ENCODE measurements at regions not wholly inside any gene's neighbourhood (a gene's known extent, or its start where the extent isn't known, plus 50 kb on each side); places are given as distances from the start of the nearest gene placed in this dataset.
"Not testable (repeated sequence)": the region's sequence is repeated elsewhere in the genome, so short reads cannot be mapped to it uniquely, and the experiment has no call there.

DNA sequence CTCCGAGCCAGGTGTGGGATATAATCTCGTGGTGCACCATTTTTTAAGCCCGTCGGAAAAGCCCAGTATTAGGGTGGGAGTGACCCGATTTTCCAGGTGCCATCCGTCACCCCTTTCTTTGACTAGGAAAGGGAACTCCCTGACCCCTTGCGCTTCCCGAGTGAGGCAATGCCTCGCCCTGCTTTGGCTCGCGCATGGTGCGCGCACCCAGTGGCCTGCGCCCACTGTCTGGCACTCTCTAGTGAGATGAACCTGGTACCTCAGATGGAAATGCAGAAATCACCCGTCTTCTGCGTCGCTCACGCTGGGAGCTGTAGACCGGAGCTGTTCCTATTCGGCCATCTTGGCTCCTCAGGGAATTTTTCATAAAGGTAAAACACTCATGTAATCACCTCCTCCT is 63.9 kb downstream of the RWDD3 start:
- intact Hi-C loops (cut with DNase I); DNase-seq (ENCODE audit: low spot score); ATAC-seq: not testable (repeated sequence)

DNA sequence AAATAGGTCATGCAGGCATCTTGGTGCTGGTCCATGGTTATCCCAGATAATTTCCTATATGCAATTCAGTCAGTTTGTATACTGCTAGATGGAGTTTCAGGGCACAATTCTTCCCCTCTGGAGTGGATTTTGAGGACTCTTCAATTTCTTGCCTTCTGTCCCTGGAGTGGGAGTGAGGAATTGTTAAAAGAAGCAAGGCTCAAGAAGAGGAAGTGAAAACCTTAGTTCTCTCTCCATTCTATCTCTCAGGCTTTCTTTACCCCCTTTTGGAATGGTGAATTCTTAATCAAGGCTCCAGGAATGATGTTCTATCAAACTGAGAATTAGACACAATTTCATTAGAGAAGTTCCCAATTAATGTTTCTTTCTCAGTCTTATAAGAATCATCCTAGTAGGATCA is 67.1 kb downstream of the RWDD3 start:
- intact Hi-C loops (cut with DNase I), result no loop called here
- ATAC-seq (no peak), DNase-seq (ENCODE audit: low spot score) (no peak)

- ATAC-seq (no peak), DNase-seq (ENCODE audit: low spot score) (no peak)
- intact Hi-C loops (cut with DNase I), result no loop called here
These were observed 67.6 kb downstream of the RWDD3 start for GRCh38 chr1:95301614-95302013.

DNA sequence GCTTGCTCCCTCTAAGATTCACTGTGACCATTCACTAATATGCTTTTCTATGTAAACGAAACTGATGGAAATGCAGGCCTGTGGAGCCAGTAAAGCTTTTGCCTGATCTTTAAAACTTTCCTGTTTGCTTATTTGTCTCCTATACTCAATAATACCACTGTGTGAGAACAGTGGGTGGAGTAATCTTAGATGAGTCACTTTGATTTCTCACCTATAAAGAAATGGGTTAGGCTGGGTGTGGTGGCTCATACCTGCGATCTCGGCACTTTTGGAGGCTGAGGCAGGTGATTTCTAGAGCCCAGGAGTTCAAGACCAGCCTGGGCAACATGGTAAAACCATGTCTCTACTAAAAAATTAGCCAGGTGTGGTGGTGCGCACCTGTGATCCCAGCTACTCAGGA is 70.8 kb downstream of the RWDD3 start:
- intact Hi-C loops (cut with DNase I), result no loop called here
- DNase-seq (ENCODE audit: low spot score) (no peak), ATAC-seq (no peak)

DNA sequence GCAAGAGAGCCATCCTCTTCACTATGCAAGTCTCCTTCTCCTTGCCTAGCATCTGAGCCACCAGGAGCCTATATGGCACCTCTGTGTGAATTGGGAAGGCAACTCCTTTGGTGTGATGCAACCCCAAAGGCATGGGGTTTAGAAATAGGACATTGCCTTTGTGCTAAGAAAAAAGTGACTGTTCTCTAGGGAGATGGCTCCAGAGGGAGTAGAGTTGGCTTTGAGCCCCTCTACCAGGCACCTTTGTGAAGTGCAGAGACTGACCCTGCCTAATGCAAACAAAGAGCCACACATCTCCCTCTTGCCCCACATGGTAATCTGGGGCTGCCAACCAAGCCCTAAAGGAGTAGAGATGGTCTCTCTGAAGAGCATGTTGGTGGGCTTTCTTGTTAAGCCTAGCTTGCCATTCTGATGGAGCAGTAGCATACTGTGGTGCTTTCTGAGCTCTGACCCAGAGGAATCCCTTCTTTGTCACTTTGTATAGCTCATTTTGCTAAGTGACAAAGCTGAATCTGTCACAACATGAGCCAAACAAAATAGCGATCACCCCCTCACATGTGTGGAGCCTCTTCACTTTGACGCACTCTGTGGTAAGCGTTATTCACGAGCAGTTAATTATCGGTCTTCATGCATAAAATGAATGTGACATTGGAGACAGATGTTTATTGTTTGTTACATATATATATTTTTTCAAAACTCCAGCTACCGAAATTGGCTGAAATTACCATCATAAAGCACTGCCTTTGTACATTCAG is 74.4 kb downstream of the RWDD3 start:
- DNase-seq (ENCODE audit: low spot score), result no peak
- ATAC-seq, result no peak
- intact Hi-C loops (cut with DNase I), result no loop called here

- DNase-seq (ENCODE audit: low spot score) (no peak), ATAC-seq (peak; percentile 51)
- intact Hi-C loops (cut with DNase I), result no loop called here
These were observed 75.0 kb downstream of the RWDD3 start for GRCh38 chr1:95309031-95309471.

DNA sequence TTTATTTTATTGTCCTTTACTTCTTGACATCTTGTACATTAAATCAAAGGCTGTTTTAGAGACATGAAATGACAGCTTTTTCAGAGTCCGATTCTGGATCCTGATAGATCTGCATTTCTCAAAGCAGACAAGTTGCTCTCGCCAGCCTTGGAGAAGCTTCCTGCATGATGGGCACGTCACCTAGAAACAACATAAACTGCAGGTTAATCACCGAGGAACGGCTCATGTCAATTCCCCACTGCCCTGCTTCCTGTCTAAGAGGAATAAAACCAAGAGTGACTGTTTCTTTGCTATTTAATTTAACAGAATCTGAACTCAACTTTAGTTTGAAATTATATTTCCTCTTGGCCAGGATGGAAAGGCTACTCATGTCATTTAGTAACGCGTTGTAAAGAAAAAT is 77.0 kb downstream of the RWDD3 start:
- ATAC-seq, result no peak
- intact Hi-C loops (cut with DNase I), result no loop called here
- DNase-seq (ENCODE audit: low spot score), result no peak

DNA sequence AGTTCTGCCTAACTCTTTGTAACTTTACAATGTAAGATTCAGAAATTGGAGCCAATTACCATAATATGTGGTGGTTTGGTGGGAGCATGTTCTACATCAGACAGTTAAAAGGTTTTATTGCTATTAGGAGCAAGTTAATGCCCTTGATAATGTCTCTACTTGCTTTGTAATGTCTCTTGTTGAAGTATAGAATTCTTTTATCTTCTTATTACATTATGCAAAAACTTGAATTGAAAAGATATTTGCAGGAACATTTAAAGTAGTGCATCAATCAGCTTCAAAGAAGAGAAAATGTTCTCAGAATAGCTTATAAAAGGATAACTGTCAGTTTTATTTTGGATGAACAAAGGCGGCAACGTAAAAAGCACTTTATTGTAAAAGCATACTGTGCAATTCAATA is 77.8 kb downstream of the RWDD3 start:
- no peak for ATAC-seq
- no peak for DNase-seq (ENCODE audit: low spot score)
- intact Hi-C loops (cut with DNase I), result no loop called here

DNA sequence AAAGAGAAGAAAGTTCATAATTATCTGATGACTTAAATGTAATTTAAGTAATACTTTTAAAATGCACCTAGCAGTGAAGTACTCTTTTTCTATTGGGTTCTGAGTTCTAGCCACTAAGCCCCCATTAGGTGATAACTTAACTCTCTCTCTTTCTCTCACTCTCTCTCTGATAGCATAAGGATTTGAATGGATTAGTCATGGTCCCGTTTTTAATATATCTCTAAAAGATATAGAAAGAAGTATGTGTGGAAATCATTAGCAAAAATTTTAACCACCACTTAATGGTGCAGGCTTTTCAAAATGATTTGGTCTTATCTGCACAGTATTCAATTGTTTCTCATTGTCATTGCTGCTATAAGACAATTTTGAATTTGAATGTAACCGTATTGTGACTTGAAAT is 78.2 kb downstream of the RWDD3 start:
- intact Hi-C loops (cut with DNase I), result no loop called here
- DNase-seq (ENCODE audit: low spot score) (no peak), ATAC-seq (no peak)

DNA sequence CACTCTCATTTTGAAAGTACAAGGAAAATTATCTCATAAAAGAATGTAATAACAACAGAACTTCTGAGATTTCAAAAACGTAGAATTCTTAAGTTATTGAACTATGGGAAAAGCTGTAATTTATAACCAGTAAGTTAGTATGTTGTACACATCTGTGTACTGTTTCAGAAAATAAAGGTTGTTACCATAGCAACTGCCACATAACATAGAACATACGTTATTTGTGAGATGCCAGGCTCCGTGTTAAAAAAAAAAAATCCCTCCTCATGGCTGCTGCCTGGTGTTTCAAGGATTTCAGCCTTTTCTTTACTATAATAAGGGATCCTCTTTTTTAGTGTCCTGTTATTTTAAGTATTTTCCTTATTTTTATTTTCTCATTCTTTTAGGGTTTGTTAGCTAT is 79.5 kb downstream of the RWDD3 start:
- DNase-seq (ENCODE audit: low spot score) (no peak), ATAC-seq (no peak)
- intact Hi-C loops (cut with DNase I), result no loop called here

DNA sequence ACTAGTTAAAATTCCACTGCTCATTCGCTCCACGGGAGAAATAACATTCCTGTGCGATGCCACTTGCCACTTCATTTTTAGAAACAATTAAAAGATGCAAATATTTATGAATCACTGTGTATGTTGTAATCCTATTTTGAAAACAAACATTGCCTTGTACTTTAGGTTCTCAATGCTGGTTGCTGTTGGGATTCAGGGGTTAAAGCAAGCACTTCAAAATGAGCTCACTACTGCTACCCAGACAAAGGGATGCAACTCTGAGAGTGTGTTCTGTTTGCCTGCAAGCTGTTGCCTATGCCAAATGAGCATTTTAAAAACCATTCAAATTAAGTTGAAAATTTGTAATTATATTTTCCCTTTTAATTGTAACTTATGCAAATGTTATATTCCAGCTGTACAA is 87.5 kb downstream of the RWDD3 start:
- ATAC-seq (no peak), DNase-seq (ENCODE audit: low spot score) (no peak)
- intact Hi-C loops (cut with DNase I), result no loop called here

- intact Hi-C loops (cut with DNase I), result no loop called here
- DNase-seq (ENCODE audit: low spot score) (no peak), ATAC-seq (no peak)
These were observed 89.1 kb downstream of the RWDD3 start for GRCh38 chr1:95323123-95323522.

DNA sequence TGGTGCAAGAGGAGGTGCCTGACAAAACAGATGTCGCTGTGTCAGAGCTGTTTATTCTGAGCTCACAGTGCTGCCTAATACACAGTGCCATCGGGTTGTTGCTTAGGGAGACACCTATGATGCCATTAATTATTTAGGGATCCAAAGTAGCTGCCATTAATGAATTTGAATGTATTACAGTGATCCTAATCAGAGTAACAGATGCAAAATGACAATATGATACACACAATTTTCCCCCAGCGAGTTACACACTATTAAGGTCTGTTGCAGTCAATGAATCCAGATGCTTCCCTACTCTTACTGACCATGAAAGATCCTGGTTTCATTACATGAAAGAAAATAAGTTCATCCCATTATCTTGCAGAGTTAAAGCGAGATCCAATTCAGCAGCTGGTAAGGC is 91.3 kb downstream of the RWDD3 start:
- DNase-seq (ENCODE audit: low spot score) (no peak), ATAC-seq (no peak)
- intact Hi-C loops (cut with DNase I), result no loop called here

DNA sequence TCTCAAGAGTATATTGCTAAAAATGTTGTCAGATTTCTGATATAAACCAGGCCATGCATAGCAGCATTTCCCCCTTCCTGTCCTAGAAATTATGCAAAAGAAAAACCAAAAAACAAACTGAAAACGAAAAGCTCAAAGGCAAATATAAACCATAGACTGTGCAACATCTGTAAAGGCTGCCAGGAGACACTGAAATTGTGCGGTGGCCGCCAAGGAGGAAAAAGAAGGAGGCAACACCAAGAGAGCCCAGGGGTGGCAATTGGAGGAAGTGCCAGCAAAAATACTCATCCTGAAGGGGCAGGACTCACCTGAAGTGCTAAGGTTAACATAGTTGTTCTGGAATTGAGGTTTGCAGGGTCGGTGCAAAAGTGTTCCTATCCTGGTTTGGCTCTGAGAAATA is 92.0 kb downstream of the RWDD3 start:
- ATAC-seq (no peak), DNase-seq (ENCODE audit: low spot score) (no peak)
- intact Hi-C loops (cut with DNase I), result no loop called here

- no peak for ATAC-seq
- no peak for DNase-seq (ENCODE audit: low spot score)
- intact Hi-C loops (cut with DNase I), result no loop called here
These were observed 98.7 kb downstream of the RWDD3 start for GRCh38 chr1:95332754-95333153.

- intact Hi-C loops (cut with DNase I), result no loop called here
- DNase-seq (ENCODE audit: low spot score) (no peak), ATAC-seq (no peak)
These were observed 105.4 kb downstream of the RWDD3 start for GRCh38 chr1:95339377-95339776.

DNA sequence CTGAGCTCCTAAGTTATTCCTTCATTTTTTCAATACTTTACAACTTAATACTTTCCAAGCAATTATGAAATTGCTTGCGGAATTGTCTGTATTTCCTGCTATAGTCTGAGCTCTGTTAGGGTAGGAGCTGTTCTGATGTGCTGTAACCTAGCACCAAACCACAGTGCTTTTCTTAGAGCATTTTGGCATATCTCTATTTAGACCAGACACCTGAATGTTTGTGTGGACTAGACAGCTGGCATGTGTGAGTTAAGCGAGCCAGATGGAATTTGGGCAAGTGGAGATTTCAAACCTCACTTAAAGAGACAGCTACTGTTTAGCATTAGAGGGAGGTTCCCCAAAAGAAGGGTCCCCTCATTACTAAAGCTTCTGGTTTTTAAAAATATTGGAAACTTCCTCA is 106.1 kb downstream of the RWDD3 start:
- DNase-seq (ENCODE audit: low spot score), result no peak
- intact Hi-C loops (cut with DNase I), result no loop called here
- ATAC-seq, result no peak

- DNase-seq (ENCODE audit: low spot score) (no peak), ATAC-seq (no peak)
- intact Hi-C loops (cut with DNase I), result no loop called here
These were observed 118.8 kb downstream of the RWDD3 start for GRCh38 chr1:95352767-95353166.

GRCh38 chr1:95353194-95353593 is 119.2 kb downstream of the RWDD3 start:
- DNase-seq (ENCODE audit: low spot score) (no peak), ATAC-seq (no peak)
- intact Hi-C loops (cut with DNase I), result no loop called here

GRCh38 chr1:95364546-95364945 is 130.5 kb downstream of the RWDD3 start:
- DNase-seq (ENCODE audit: low spot score) (no peak), ATAC-seq (no peak)
- intact Hi-C loops (cut with DNase I), result no loop called here

DNA sequence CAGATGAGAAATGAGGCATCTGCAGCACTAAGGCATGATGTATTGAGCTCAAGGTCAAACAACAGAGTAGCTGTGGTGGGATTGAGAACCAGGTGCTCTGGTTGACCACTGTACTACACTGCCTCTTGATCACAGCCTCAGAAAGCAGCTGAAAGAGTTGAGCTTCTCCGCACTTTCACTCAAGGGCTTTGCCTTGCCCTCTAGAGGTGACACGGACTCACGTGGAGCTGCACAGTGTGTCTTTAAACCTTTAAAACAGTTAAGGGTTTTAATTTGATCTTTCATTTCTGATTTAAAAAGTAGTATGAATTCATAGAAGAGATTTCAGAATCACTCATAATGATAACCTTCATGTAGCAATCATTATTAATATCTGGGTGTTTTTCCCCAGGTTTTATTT is 132.5 kb downstream of the RWDD3 start:
- DNase-seq (ENCODE audit: low spot score) (no peak), ATAC-seq (no peak)
- intact Hi-C loops (cut with DNase I), result no loop called here
